ENCODE measurements at regions not wholly inside any gene's neighbourhood (a gene's known extent, or its start where the extent isn't known, plus 50 kb on each side); places are given as distances from the start of the nearest gene placed in this dataset.

- Histone ChIP-seq H4K20me1 (ENCODE audit: insufficient read depth) (0 out of 2 replicates have a peak, but pooled peaks cover 3% of the 10 kb centered on the region), H3K4me2 (no peak overlapping the region), H3K36me3 (ENCODE audit: low read depth) (no peaks in the 10 kb centered on the region), H3K79me2 (ENCODE audit: low read depth) (no peaks in the 10 kb centered on the region), H2AFZ (no peak overlapping the region), H3F3A (ENCODE audit: insufficient read depth, low read depth) (no peaks in the 10 kb centered on the region), H3K27me3 (ENCODE audit: insufficient read depth, low read depth) (peaks cover 36% of the 10 kb centered on the region), H3K4me1 (replicated peaks; ENCODE audit: insufficient read depth) (no peaks in the 10 kb centered on the region), H3K27ac (no peak overlapping the region), H3K4me3 (no peak overlapping the region), H3K9me3 (ENCODE audit: insufficient read depth, low read depth) (no peaks in the 10 kb centered on the region), H3K9me2 (ENCODE audit: insufficient read depth) (no peaks in the 10 kb centered on the region)
- ChIA-PET POLR2A (ENCODE audit: unreplicated experiment) (no interaction called here), CTCF (no interaction called here)
- intact Hi-C loops (cut with micrococcal nuclease; ENCODE audit: unreplicated experiment): no loop called here
- no TSS peak for BruUV-seq (replicated peaks)
- no peak for DNase-seq
- no peak for TF ChIP-seq CTCF (conservative IDR thresholded peaks at IDR 0.05)
- no peak for TF ChIP-seq EZH2 (IDR thresholded peaks at IDR 0.05; ENCODE audit: low read depth)
These were observed 244.7 kb downstream of the IRF8 start for GRCh38 chr16:86143666-86144065.

DNA sequence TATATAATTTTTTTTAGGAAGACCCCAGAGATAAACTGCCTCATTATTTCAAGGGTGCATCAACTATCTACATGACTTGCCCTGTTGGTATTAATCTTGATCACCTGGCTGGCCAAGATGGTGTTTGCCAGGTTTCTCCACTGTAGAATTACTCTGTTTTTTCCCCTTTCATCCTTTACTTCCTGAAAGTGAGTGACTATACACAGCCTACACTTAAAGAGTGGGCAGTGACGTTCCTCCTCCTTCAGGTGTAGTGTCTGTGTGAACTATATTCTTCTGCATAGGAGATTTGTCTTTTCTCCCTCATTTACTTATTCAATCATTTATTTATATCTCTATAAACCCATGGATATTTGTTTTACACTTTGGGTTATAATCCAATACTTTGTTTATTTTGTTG lies 246.7 kb downstream of the IRF8 start:
- TF ChIP-seq EZH2 (IDR thresholded peaks at IDR 0.05; ENCODE audit: low read depth) (no peak), CTCF (conservative IDR thresholded peaks at IDR 0.05) (no peak)
- intact Hi-C loops (cut with micrococcal nuclease; ENCODE audit: unreplicated experiment): no loop called here
- no peaks in the 10 kb centered on the region for H3F3A ChIP-seq (ENCODE audit: insufficient read depth, low read depth)

DNA sequence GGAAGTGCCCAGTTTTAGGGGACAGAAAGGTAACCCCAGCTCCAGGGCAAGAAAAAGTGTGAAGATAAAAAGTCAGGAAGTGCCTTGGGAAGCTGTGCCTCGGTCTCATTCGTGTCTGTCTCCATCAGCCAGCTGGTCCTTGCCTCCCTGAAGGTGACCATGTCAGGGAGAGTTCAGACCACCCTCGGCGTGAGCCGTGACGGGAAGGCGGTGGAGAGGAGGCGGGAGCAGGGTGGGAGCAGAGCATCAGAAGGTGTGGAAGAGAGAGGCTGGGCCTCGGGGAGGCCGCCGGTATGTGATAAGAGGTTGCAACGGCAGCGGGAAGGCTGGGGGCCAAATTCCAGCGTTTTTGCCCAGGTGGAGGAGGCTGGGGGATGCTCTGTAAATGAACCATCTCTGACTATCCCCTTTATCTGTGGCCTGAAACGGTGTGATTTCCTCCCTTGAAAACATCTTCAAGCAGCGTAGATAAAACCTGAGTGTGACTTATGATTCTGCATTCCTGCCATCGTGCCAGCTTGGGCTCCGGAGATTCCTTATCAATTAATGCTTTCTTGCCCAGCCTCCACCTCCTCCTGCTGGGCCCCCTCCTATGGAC lies 251.8 kb downstream of the IRF8 start:
- CTCF ChIA-PET: no interaction called here
- H3K4me2 ChIP-seq: no peak overlapping the region

More for the DNA sequence above, 246.7 kb downstream of the IRF8 start:
- BruUV-seq (replicated peaks): no TSS peak
- no peaks in the 10 kb centered on the region for H3K4me1 ChIP-seq (replicated peaks; ENCODE audit: insufficient read depth)
- H3K36me3 ChIP-seq (ENCODE audit: low read depth): no peaks in the 10 kb centered on the region
- no peaks in the 10 kb centered on the region for H3K9me3 ChIP-seq (ENCODE audit: insufficient read depth, low read depth)
- H3K4me2 ChIP-seq: no peak overlapping the region
- no peak overlapping the region for H3K27ac ChIP-seq
- ChIA-PET CTCF (no interaction called here), POLR2A (ENCODE audit: unreplicated experiment) (no interaction called here)
- H3K27me3 ChIP-seq (ENCODE audit: insufficient read depth, low read depth): peaks cover 42% of the 10 kb centered on the region
- no peak overlapping the region for H3K4me3 ChIP-seq
- H2AFZ ChIP-seq: no peak overlapping the region
- H4K20me1 ChIP-seq (ENCODE audit: insufficient read depth): 0 out of 2 replicates have a peak, but pooled peaks cover 3% of the 10 kb centered on the region
- no peaks in the 10 kb centered on the region for H3K9me2 ChIP-seq (ENCODE audit: insufficient read depth)
- DNase-seq: no peak
- H3K79me2 ChIP-seq (ENCODE audit: low read depth): no peaks in the 10 kb centered on the region

More for the DNA sequence above, 251.8 kb downstream of the IRF8 start:
- TF ChIP-seq EZH2 (IDR thresholded peaks at IDR 0.05; ENCODE audit: low read depth): no peak
- TF ChIP-seq CTCF (conservative IDR thresholded peaks at IDR 0.05): no peak
- Histone ChIP-seq H3K36me3 (ENCODE audit: low read depth) (no peaks in the 10 kb centered on the region), H3K4me1 (replicated peaks; ENCODE audit: insufficient read depth) (no peaks in the 10 kb centered on the region), H3K27me3 (ENCODE audit: insufficient read depth, low read depth) (peaks cover 64% of the 10 kb centered on the region), H3K9me3 (ENCODE audit: insufficient read depth, low read depth) (no peaks in the 10 kb centered on the region), H4K20me1 (ENCODE audit: insufficient read depth) (0 out of 2 replicates have a peak, but pooled peaks cover 2% of the 10 kb centered on the region), H3K9me2 (ENCODE audit: insufficient read depth) (no peaks in the 10 kb centered on the region), H3F3A (ENCODE audit: insufficient read depth, low read depth) (no peaks in the 10 kb centered on the region), H3K79me2 (ENCODE audit: low read depth) (no peaks in the 10 kb centered on the region), H3K27ac (no peak overlapping the region), H2AFZ (no peak overlapping the region), H3K4me3 (no peak overlapping the region)
- BruUV-seq (replicated peaks): no TSS peak
- intact Hi-C loops (cut with micrococcal nuclease; ENCODE audit: unreplicated experiment): no loop called here
- POLR2A ChIA-PET (ENCODE audit: unreplicated experiment): no interaction called here
- DNase-seq: no peak

All from PC-9 (cell line).